ENCODE measurements at regions not wholly inside any gene's neighbourhood (a gene's known extent, or its start where the extent isn't known, plus 50 kb on each side); places are given as distances from the start of the nearest gene placed in this dataset.

DNA sequence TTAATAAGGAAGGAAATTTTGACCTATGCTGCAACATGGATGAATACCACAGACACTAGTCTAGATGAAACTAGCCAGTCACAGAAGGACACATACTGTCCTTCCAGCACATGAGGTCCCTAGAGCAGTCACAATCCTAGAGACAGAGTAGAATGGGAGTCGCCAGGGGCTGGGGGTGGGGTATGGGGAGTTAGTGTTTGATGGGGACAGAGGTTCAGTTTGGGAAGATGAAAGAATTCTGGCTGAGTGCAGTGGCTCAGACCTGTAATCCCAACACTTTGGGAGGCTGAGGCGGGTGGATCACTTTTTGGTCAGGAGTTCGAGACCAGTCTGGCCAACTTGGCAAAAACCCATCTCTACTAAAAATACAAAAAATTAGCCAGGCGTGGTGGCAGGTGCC, 99.2 kb downstream of the TPRA1 start:
- TF ChIP-seq ZNF263 (CRISPR knock-in tag; IDR thresholded peaks at IDR 0.05; ENCODE audit: low read depth) (no peak), CTCF (IDR thresholded peaks at IDR 0.05) (no peak), ZNF423 (CRISPR knock-in tag; IDR thresholded peaks at IDR 0.05) (no peak), NR2C2 (CRISPR knock-in tag; IDR thresholded peaks at IDR 0.05) (no peak), MAX (CRISPR knock-in tag; IDR thresholded peaks at IDR 0.05) (no peak), FOXK1 (CRISPR knock-in tag; IDR thresholded peaks at IDR 0.05) (no peak), CBFB (CRISPR knock-in tag; IDR thresholded peaks at IDR 0.05; ENCODE audit: low read depth) (no peak)
- TF ChIP-seq, protein P1, sequence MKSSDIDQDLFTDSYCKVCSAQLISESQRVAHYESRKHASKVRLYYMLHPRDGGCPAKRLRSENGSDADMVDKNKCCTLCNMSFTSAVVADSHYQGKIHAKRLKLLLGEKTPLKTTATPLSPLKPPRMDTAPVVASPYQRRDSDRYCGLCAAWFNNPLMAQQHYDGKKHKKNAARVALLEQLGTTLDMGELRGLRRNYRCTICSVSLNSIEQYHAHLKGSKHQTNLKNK (CRISPR knock-in tag; IDR thresholded peaks at IDR 0.05) = no peak

All from WTC11 (cell line).